GM23338 (cell line): ENCODE measurements at regions not wholly inside any gene's neighbourhood (a gene's known extent, or its start where the extent isn't known, plus 50 kb on each side); places are given as distances from the start of the nearest gene placed in this dataset.
A peak's percentile ranks its signal among the peaks of the same experiment; 100 is the strongest.

Experiments used
- ATAC-seq: fragments of 200-7000 bp; cut with Tn5 transposase; 3 replicates; pipeline ENCODE4 v1.9.1; 2020
- DNase-seq: peaks from one replicate; pipeline ENCODE4 v3.0.0-alpha.2; 2015; ENCODE audit warnings: low spot score
- H2AFZ ChIP-seq: fragments of 200-600 bp; sonication (generic); 2 replicates; pipeline ENCODE4 v1.8.0; 2016; ENCODE audit warnings: antibody characterized with exemption, mild to moderate bottlenecking, moderate library complexity
- H3F3A ChIP-seq: fragments of 200-600 bp; sonication (generic); replicated peaks from 2 replicates; pipeline ENCODE4 v1.8.0; 2017; ENCODE audit warnings: antibody characterized with exemption, mixed run types, low read depth
- H3K27ac ChIP-seq: fragments of 200-600 bp; sonication (generic); 2 replicates; pipeline ENCODE4 v1.6.1; 2016; ENCODE audit warnings: low read depth
- H3K27me3 ChIP-seq: fragments of 200-600 bp; sonication (generic); 2 replicates; pipeline ENCODE4 v1.8.0; 2016; ENCODE audit warnings: mild to moderate bottlenecking, mixed run types, moderate library complexity; ENCODE audit not compliant: insufficient read depth
- H3K36me3 ChIP-seq: fragments of 200-600 bp; sonication (generic); 2 replicates; pipeline ENCODE4 v1.8.0; 2016; ENCODE audit warnings: mild to moderate bottlenecking; ENCODE audit not compliant: insufficient read depth
- H3K4me1 ChIP-seq: fragments of 200-600 bp; sonication (generic); 2 replicates; pipeline ENCODE4 v1.8.0; 2016; ENCODE audit warnings: mild to moderate bottlenecking, moderate library complexity; ENCODE audit not compliant: insufficient read depth
- H3K4me2 ChIP-seq: fragments of 200-600 bp; sonication (generic); 2 replicates; pipeline ENCODE4 v1.7.1; 2017; ENCODE audit warnings: mixed run types
- H3K4me3 ChIP-seq: fragments of 200-600 bp; sonication (generic); 2 replicates; pipeline ENCODE4 v1.6.1; 2016; ENCODE audit warnings: mixed run types
- H3K79me2 ChIP-seq: fragments of 200-600 bp; sonication (generic); replicated peaks from 2 replicates; pipeline ENCODE4 v1.8.0; 2017; ENCODE audit warnings: mild to moderate bottlenecking; ENCODE audit not compliant: insufficient read depth
- H3K9me2 ChIP-seq: fragments of 200-600 bp; sonication (generic); 2 replicates; pipeline ENCODE4 v1.8.0; 2017; ENCODE audit not compliant: insufficient read depth
- H4K20me1 ChIP-seq: fragments of 200-600 bp; sonication (generic); replicated peaks from 2 replicates; pipeline ENCODE4 v1.8.0; 2017; ENCODE audit warnings: mild to moderate bottlenecking; ENCODE audit not compliant: insufficient read depth
- H3K27ac Mint-ChIP-seq: 2 replicates; pipeline ENCODE4 v1.8.0; 2020; ENCODE audit warnings: inconsistent platforms, mild to moderate bottlenecking, moderate library complexity, mixed read lengths
- H3K27me3 Mint-ChIP-seq: 3 replicates; pipeline ENCODE4 v1.8.0; 2022; ENCODE audit warnings: low read depth, mild to moderate bottlenecking, moderate library complexity, mixed read lengths, inconsistent platforms; ENCODE audit not compliant: insufficient read depth, poor library complexity
- H3K36me3 Mint-ChIP-seq: 3 replicates; pipeline ENCODE4 v1.8.0; 2021; ENCODE audit warnings: low read depth, mild to moderate bottlenecking, inconsistent platforms, moderate library complexity, mixed read lengths
- H3K4me1 Mint-ChIP-seq: 3 replicates; pipeline ENCODE4 v1.8.0; 2020; ENCODE audit warnings: mild to moderate bottlenecking, inconsistent platforms, mixed read lengths
- H3K4me3 Mint-ChIP-seq: 3 replicates; pipeline ENCODE4 v1.8.0; 2021; ENCODE audit warnings: moderate library complexity, mild to moderate bottlenecking, inconsistent platforms, mixed read lengths
- H3K9me3 Mint-ChIP-seq: 3 replicates; pipeline ENCODE4 v1.8.0; 2020; ENCODE audit warnings: moderate library complexity, mild to moderate bottlenecking, inconsistent platforms, mixed read lengths
- CREB1 ChIP-seq: fragments of 250-450 bp; sonication (Bioruptor Pico); IDR thresholded peaks from 2 replicates; pipeline ENCODE4 v1.5.0; 2020; ENCODE audit warnings: low read depth, mild to moderate bottlenecking, moderate library complexity
- EZH2 ChIP-seq: fragments of 200-600 bp; sonication (generic); IDR thresholded peaks from one replicate; pipeline ENCODE4 v1.8.0; 2017; ENCODE audit warnings: antibody characterized with exemption, mild to moderate bottlenecking, low read depth; ENCODE audit not compliant: unreplicated experiment
- EZH2phosphoT487 ChIP-seq: fragments of 200-600 bp; sonication (generic); IDR thresholded peaks from one replicate; pipeline ENCODE4 v1.8.1; 2018; ENCODE audit warnings: antibody characterized with exemption; ENCODE audit not compliant: unreplicated experiment
- JUNB ChIP-seq: IDR thresholded peaks from one replicate; pipeline ENCODE4 v1.6.1; 2016; ENCODE audit warnings: antibody characterized with exemption; ENCODE audit not compliant: unreplicated experiment
- NANOG ChIP-seq: IDR thresholded peaks from 2 replicates; pipeline ENCODE4 v1.6.1; 2016; ENCODE audit warnings: antibody characterized with exemption, borderline replicate concordance
- POLR2AphosphoS5 ChIP-seq: IDR thresholded peaks from 2 replicates; pipeline ENCODE4 v1.6.1; 2016; ENCODE audit warnings: antibody characterized with exemption, low read depth
- STAT1 ChIP-seq: IDR thresholded peaks from one replicate; pipeline ENCODE4 v1.6.1; 2016; ENCODE audit warnings: antibody characterized with exemption; ENCODE audit not compliant: unreplicated experiment
- ZNF114 ChIP-seq: fragments of 250-450 bp; sonication (Bioruptor Pico); IDR thresholded peaks from 2 replicates; pipeline ENCODE4 v1.5.0; 2020; ENCODE audit warnings: mild to moderate bottlenecking, moderate library complexity
- ZNF331 ChIP-seq: fragments of 250-450 bp; sonication (Bioruptor Pico); IDR thresholded peaks from 2 replicates; pipeline ENCODE4 v1.5.0; 2020; ENCODE audit warnings: low read depth, mild to moderate bottlenecking, moderate library complexity
- TF ChIP-seq, protein P1 (sequence below), 2 experiments: fragments of 200-600 bp in 1 of 2; sonication (generic) in 1 of 2; conservative IDR thresholded peaks; 2 replicates each; pipeline versions ENCODE4 v1.5.1 to v1.6.1; 2016 to 2017; ENCODE audit warnings: antibody characterized with exemption in 2 of 2, low read depth in 2 of 2, mild to moderate bottlenecking in 2 of 2, moderate library complexity in 1 of 2
- TF ChIP-seq, protein P2 (sequence below): fragments of 250-450 bp; sonication (Bioruptor Pico); IDR thresholded peaks from 2 replicates; pipeline ENCODE4 v1.5.0; 2020; ENCODE audit warnings: mild to moderate bottlenecking, moderate library complexity
- TF ChIP-seq, protein P3 (sequence below): IDR thresholded peaks from 2 replicates; pipeline ENCODE4 v1.6.1; 2016; ENCODE audit warnings: antibody characterized with exemption
- TF ChIP-seq, protein P4 (sequence below): IDR thresholded peaks from one replicate; pipeline ENCODE4 v1.6.1; 2018; ENCODE audit warnings: antibody characterized with exemption; ENCODE audit not compliant: unreplicated experiment

DNA sequence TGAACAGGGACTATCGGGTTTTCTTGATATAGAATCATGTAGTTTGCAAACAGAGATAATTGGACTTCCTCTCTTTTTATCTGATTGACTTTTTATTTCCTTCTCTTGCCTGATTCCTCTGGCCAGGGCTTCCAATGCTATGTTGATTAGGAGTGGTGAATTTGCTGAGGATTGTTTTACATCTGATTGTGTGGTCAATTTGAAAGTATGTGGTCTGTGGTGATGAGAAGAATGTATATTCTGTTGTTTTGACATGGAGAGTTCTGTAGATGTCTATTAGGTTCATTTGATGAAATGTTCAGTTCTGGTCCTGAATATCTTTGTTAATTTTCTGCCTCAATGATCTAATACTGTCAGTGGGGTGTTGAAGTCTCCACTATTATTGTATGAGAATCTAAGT, 713.2 kb upstream of the CCDC179 start:
- Histone ChIP-seq H3K4me2 (no peak overlapping the region), H3K79me2 (no peaks in the 10 kb centered on the region), H4K20me1 (no peaks in the 10 kb centered on the region), H3K27me3 (no peaks in the 10 kb centered on the region), H3K36me3 (no peaks in the 10 kb centered on the region), H3K27ac (no peak overlapping the region), H3F3A (no peaks in the 10 kb centered on the region), H3K9me2 (no peaks in the 10 kb centered on the region), H2AFZ (0 out of 2 replicates have a peak overlapping the region, but pooled peaks have one; percentile 3), H3K4me3 (no peak overlapping the region), H3K4me1 (peaks cover 3% of the 10 kb centered on the region; the same call in 1 of the 2 replicates)
- Mint-ChIP-seq H3K4me1 (peaks cover 10% of the 10 kb centered on the region; the same call in 2 of the 3 replicates), H3K27ac (no peak overlapping the region), H3K27me3 (no peaks in the 10 kb centered on the region), H3K9me3 (no peaks in the 10 kb centered on the region; the same call in 2 of the 3 replicates), H3K36me3 (no peaks in the 10 kb centered on the region), H3K4me3 (no peak overlapping the region)
- no peak for DNase-seq
- no peak for ATAC-seq
- TF ChIP-seq, protein P1, sequence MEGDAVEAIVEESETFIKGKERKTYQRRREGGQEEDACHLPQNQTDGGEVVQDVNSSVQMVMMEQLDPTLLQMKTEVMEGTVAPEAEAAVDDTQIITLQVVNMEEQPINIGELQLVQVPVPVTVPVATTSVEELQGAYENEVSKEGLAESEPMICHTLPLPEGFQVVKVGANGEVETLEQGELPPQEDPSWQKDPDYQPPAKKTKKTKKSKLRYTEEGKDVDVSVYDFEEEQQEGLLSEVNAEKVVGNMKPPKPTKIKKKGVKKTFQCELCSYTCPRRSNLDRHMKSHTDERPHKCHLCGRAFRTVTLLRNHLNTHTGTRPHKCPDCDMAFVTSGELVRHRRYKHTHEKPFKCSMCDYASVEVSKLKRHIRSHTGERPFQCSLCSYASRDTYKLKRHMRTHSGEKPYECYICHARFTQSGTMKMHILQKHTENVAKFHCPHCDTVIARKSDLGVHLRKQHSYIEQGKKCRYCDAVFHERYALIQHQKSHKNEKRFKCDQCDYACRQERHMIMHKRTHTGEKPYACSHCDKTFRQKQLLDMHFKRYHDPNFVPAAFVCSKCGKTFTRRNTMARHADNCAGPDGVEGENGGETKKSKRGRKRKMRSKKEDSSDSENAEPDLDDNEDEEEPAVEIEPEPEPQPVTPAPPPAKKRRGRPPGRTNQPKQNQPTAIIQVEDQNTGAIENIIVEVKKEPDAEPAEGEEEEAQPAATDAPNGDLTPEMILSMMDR (conservative IDR thresholded peaks at IDR 0.05; ENCODE audit: low read depth in 2 of 2) = no peak
- TF ChIP-seq, protein P2, sequence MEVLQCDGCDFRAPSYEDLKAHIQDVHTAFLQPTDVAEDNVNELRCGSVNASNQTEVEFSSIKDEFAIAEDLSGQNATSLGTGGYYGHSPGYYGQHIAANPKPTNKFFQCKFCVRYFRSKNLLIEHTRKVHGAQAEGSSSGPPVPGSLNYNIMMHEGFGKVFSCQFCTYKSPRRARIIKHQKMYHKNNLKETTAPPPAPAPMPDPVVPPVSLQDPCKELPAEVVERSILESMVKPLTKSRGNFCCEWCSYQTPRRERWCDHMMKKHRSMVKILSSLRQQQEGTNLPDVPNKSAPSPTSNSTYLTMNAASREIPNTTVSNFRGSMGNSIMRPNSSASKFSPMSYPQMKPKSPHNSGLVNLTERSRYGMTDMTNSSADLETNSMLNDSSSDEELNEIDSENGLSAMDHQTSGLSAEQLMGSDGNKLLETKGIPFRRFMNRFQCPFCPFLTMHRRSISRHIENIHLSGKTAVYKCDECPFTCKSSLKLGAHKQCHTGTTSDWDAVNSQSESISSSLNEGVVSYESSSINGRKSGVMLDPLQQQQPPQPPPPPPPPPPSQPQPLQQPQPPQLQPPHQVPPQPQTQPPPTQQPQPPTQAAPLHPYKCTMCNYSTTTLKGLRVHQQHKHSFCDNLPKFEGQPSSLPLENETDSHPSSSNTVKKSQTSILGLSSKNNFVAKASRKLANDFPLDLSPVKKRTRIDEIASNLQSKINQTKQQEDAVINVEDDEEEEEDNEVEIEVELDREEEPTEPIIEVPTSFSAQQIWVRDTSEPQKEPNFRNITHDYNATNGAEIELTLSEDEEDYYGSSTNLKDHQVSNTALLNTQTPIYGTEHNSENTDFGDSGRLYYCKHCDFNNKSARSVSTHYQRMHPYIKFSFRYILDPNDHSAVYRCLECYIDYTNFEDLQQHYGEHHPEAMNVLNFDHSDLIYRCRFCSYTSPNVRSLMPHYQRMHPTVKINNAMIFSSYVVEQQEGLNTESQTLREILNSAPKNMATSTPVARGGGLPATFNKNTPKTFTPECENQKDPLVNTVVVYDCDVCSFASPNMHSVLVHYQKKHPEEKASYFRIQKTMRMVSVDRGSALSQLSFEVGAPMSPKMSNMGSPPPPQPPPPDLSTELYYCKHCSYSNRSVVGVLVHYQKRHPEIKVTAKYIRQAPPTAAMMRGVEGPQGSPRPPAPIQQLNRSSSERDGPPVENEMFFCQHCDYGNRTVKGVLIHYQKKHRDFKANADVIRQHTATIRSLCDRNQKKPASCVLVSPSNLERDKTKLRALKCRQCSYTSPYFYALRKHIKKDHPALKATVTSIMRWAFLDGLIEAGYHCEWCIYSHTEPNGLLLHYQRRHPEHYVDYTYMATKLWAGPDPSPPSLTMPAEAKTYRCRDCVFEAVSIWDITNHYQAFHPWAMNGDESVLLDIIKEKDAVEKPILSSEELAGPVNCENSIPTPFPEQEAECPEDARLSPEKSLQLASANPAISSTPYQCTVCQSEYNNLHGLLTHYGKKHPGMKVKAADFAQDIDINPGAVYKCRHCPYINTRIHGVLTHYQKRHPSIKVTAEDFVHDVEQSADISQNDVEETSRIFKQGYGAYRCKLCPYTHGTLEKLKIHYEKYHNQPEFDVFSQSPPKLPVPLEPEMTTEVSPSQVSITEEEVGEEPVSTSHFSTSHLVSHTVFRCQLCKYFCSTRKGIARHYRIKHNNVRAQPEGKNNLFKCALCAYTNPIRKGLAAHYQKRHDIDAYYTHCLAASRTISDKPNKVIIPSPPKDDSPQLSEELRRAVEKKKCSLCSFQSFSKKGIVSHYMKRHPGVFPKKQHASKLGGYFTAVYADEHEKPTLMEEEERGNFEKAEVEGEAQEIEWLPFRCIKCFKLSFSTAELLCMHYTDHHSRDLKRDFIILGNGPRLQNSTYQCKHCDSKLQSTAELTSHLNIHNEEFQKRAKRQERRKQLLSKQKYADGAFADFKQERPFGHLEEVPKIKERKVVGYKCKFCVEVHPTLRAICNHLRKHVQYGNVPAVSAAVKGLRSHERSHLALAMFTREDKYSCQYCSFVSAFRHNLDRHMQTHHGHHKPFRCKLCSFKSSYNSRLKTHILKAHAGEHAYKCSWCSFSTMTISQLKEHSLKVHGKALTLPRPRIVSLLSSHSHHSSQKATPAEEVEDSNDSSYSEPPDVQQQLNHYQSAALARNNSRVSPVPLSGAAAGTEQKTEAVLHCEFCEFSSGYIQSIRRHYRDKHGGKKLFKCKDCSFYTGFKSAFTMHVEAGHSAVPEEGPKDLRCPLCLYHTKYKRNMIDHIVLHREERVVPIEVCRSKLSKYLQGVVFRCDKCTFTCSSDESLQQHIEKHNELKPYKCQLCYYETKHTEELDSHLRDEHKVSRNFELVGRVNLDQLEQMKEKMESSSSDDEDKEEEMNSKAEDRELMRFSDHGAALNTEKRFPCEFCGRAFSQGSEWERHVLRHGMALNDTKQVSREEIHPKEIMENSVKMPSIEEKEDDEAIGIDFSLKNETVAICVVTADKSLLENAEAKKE (CRISPR knock-in tag) = no peak
- no peak for TF ChIP-seq ZNF114 (CRISPR knock-in tag)
- TF ChIP-seq STAT1 = no peak
- no peak for TF ChIP-seq EZH2
- no peak for TF ChIP-seq NANOG
- TF ChIP-seq ZNF331 (CRISPR knock-in tag) = no peak
- TF ChIP-seq CREB1 (CRISPR knock-in tag) = no peak
- no peak for TF ChIP-seq EZH2phosphoT487
- TF ChIP-seq, protein P3, sequence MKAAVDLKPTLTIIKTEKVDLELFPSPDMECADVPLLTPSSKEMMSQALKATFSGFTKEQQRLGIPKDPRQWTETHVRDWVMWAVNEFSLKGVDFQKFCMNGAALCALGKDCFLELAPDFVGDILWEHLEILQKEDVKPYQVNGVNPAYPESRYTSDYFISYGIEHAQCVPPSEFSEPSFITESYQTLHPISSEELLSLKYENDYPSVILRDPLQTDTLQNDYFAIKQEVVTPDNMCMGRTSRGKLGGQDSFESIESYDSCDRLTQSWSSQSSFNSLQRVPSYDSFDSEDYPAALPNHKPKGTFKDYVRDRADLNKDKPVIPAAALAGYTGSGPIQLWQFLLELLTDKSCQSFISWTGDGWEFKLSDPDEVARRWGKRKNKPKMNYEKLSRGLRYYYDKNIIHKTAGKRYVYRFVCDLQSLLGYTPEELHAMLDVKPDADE = no peak
- no peak for TF ChIP-seq POLR2AphosphoS5
- no peak for TF ChIP-seq JUNB
- TF ChIP-seq, protein P4, sequence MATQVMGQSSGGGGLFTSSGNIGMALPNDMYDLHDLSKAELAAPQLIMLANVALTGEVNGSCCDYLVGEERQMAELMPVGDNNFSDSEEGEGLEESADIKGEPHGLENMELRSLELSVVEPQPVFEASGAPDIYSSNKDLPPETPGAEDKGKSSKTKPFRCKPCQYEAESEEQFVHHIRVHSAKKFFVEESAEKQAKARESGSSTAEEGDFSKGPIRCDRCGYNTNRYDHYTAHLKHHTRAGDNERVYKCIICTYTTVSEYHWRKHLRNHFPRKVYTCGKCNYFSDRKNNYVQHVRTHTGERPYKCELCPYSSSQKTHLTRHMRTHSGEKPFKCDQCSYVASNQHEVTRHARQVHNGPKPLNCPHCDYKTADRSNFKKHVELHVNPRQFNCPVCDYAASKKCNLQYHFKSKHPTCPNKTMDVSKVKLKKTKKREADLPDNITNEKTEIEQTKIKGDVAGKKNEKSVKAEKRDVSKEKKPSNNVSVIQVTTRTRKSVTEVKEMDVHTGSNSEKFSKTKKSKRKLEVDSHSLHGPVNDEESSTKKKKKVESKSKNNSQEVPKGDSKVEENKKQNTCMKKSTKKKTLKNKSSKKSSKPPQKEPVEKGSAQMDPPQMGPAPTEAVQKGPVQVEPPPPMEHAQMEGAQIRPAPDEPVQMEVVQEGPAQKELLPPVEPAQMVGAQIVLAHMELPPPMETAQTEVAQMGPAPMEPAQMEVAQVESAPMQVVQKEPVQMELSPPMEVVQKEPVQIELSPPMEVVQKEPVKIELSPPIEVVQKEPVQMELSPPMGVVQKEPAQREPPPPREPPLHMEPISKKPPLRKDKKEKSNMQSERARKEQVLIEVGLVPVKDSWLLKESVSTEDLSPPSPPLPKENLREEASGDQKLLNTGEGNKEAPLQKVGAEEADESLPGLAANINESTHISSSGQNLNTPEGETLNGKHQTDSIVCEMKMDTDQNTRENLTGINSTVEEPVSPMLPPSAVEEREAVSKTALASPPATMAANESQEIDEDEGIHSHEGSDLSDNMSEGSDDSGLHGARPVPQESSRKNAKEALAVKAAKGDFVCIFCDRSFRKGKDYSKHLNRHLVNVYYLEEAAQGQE = no peak
